ENCODE measurements at regions not wholly inside any gene's neighbourhood (a gene's known extent, or its start where the extent isn't known, plus 50 kb on each side); places are given as distances from the start of the nearest gene placed in this dataset.

- Mint-ChIP-seq H3K36me3 (ENCODE audit: insufficient read depth in 1 of 3, low read depth in 3 of 3) (no peaks in the 10 kb centered on the region), H3K27me3 (ENCODE audit: low read depth) (no peaks in the 10 kb centered on the region), H3K4me1 (peaks cover 24 to 32% of the 10 kb centered on the region in 2 experiments), H3K27ac (no peak overlapping the region), H3K9me3 (no peaks in the 10 kb centered on the region), H3K4me3 (no peak overlapping the region)
- H3K9me3 ChIP-seq (ENCODE audit: control insufficient read depth, low read depth, low read length): no peaks in the 10 kb centered on the region
- H3K56ac ChIP-seq (ENCODE audit: insufficient read length, low read depth, low read length): no peak overlapping the region
- no peaks in the 10 kb centered on the region for H3K27me3 ChIP-seq (ENCODE audit: insufficient read depth, low read length)
- H2BK5ac ChIP-seq (ENCODE audit: insufficient read length, low read length): no peak overlapping the region
- no peak overlapping the region for H2BK15ac ChIP-seq (ENCODE audit: low read depth, low read length)
- H4K20me1 ChIP-seq (ENCODE audit: control insufficient read depth, insufficient read depth, insufficient read length): no peaks in the 10 kb centered on the region
- H3K9ac ChIP-seq (ENCODE audit: extremely low read depth, insufficient read length, low read length): no peak overlapping the region
- H3K79me1 ChIP-seq (ENCODE audit: insufficient read depth, low read depth, low read length, poor library complexity, severe bottlenecking): no peaks in the 10 kb centered on the region
- WGBS (ENCODE audit: extremely low coverage, insufficient read length, low lambda C conversion rate): no CpG with 5 or more reads among the region's 4 CpGs
- no peak overlapping the region for H4K91ac ChIP-seq (ENCODE audit: insufficient read length, low read depth, low read length)
- no peak overlapping the region for H2BK120ac ChIP-seq (ENCODE audit: low read depth, low read length, poor library complexity, severe bottlenecking)
- H3K23ac ChIP-seq (ENCODE audit: insufficient read length, low read depth, low read length): no peak overlapping the region
- H3T11ph ChIP-seq (ENCODE audit: low read length): no peak overlapping the region
- no peak overlapping the region for H3K18ac ChIP-seq (ENCODE audit: insufficient read length, low read depth, low read length)
- H3K23me2 ChIP-seq (ENCODE audit: insufficient read length, low read depth, low read length, poor library complexity, severe bottlenecking): no peaks in the 10 kb centered on the region
- H4K5ac ChIP-seq (ENCODE audit: insufficient read length, low read depth, low read length): no peak overlapping the region
- H2AK5ac ChIP-seq (ENCODE audit: insufficient read length, low read length): no peak overlapping the region
- no peak overlapping the region for H3K4ac ChIP-seq (ENCODE audit: low read depth, low read length)
- H3K4me2 ChIP-seq (ENCODE audit: insufficient read depth, insufficient read length, low read length): no peak overlapping the region
- H3K14ac ChIP-seq (ENCODE audit: insufficient read depth, low read length): no peak overlapping the region
- H2AFZ ChIP-seq (ENCODE audit: low read length): no peak overlapping the region
- H4K8ac ChIP-seq (replicated peaks; ENCODE audit: insufficient read length, low read depth, low read length): no peak overlapping the region
- no peak for TF ChIP-seq CTCF (conservative IDR thresholded peaks at IDR 0.05)
- no peak overlapping the region for H3K27ac ChIP-seq (ENCODE audit: insufficient read length, low read depth, low read length)
- no peak overlapping the region for H2BK12ac ChIP-seq (ENCODE audit: insufficient read length, low read depth, low read length)
- no peak overlapping the region for H2BK20ac ChIP-seq (ENCODE audit: low read depth, low read length, poor library complexity, severe bottlenecking)
- no peaks in the 10 kb centered on the region for H3K4me1 ChIP-seq (ENCODE audit: insufficient read depth, low read length)
- no peak for DNase-seq
- no peaks in the 10 kb centered on the region for H3K79me2 ChIP-seq (ENCODE audit: insufficient read depth, low read length)
These were observed 227.7 kb upstream of the TENM4 start for GRCh38 chr11:79668575-79668974.

Measured in H9 (cell line).